ENCODE measurements at regions not wholly inside any gene's neighbourhood (a gene's known extent, or its start where the extent isn't known, plus 50 kb on each side); places are given as distances from the start of the nearest gene placed in this dataset.
A peak's percentile ranks its signal among the peaks of the same experiment; 100 is the strongest.
"Not testable (repeated sequence)": the region's sequence is repeated elsewhere in the genome, so short reads cannot be mapped to it uniquely, and the experiment has no call there.

GRCh38 chr2:228763379-228763981 is 507.6 kb downstream of the PID1 start:
- in situ Hi-C loops (cut with HindIII; ENCODE audit: low pct_unique_long_range_greater_than_20kb, low sequenced_read_pairs): no loop called here
- no peak for TF ChIP-seq JUND (IDR thresholded peaks at IDR 0.05; ENCODE audit: low read depth)
- DNase-seq (ENCODE audit: low read depth in 1 of 2, low spot score in 1 of 2): no peak

- in situ Hi-C loops (cut with HindIII; ENCODE audit: low pct_unique_long_range_greater_than_20kb, low sequenced_read_pairs): no loop called here
- peak in 1 of 2 experiments; percentile 13 for DNase-seq (ENCODE audit: low read depth in 1 of 2, low spot score in 1 of 2)
- TF ChIP-seq JUND (IDR thresholded peaks at IDR 0.05; ENCODE audit: low read depth): no peak
Observed at GRCh38 chr2:228762565-228762964, 508.5 kb downstream of the PID1 start.

GRCh38 chr2:228755661-228756060 is 515.4 kb downstream of the PID1 start:
- DNase-seq (ENCODE audit: low read depth in 1 of 2, low spot score in 1 of 2); in situ Hi-C loops (cut with HindIII; ENCODE audit: low pct_unique_long_range_greater_than_20kb, low sequenced_read_pairs): not testable (repeated sequence)

- no peak for TF ChIP-seq JUND (IDR thresholded peaks at IDR 0.05; ENCODE audit: low read depth)
- no peak for DNase-seq (ENCODE audit: low read depth in 1 of 2, low spot score in 1 of 2)
- in situ Hi-C loops (cut with HindIII; ENCODE audit: low pct_unique_long_range_greater_than_20kb, low sequenced_read_pairs): no loop called here
Observed at GRCh38 chr2:228747483-228747882, 523.6 kb downstream of the PID1 start.

GRCh38 chr2:228738671-228739380 is 532.3 kb downstream of the PID1 start:
- in situ Hi-C loops (cut with HindIII; ENCODE audit: low pct_unique_long_range_greater_than_20kb, low sequenced_read_pairs): no loop called here
- no peak for DNase-seq (ENCODE audit: low read depth in 1 of 2, low spot score in 1 of 2)
- TF ChIP-seq JUND (IDR thresholded peaks at IDR 0.05; ENCODE audit: low read depth): no peak

- no peak for TF ChIP-seq JUND (IDR thresholded peaks at IDR 0.05; ENCODE audit: low read depth)
- DNase-seq (ENCODE audit: low read depth in 1 of 2, low spot score in 1 of 2): no peak
- in situ Hi-C loops (cut with HindIII; ENCODE audit: low pct_unique_long_range_greater_than_20kb, low sequenced_read_pairs): no loop called here
Observed at GRCh38 chr2:228735697-228736096, 535.4 kb downstream of the PID1 start.

GRCh38 chr2:228731517-228731916 is 539.6 kb downstream of the PID1 start:
- in situ Hi-C loops (cut with HindIII; ENCODE audit: low pct_unique_long_range_greater_than_20kb, low sequenced_read_pairs): no loop called here
- no peak for DNase-seq (ENCODE audit: low read depth in 1 of 2, low spot score in 1 of 2)
- TF ChIP-seq JUND (IDR thresholded peaks at IDR 0.05; ENCODE audit: low read depth): no peak

DNA sequence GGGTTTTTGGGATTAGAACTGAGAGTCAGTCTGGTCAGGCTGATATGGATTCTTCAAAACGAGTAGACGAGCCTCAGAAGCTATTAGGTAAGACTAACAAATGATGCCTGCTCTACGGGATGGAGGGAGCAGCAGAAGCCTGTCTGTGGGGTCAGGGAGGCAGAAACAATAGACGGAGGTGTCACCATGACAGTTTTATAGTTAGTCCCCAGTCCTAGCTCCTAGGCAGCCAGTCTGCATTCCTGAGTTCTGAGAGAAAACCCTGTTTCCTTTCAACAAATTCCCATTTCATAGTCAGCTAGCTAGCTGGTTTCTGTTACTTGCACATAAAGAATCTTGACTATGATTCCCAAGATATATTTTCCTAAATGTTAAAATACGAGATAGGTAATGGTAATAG is 542.1 kb downstream of the PID1 start:
- no peak for DNase-seq (ENCODE audit: low read depth in 1 of 2, low spot score in 1 of 2)
- in situ Hi-C loops (cut with HindIII; ENCODE audit: low pct_unique_long_range_greater_than_20kb, low sequenced_read_pairs): no loop called here
- TF ChIP-seq JUND (IDR thresholded peaks at IDR 0.05; ENCODE audit: low read depth): no peak

- DNase-seq (ENCODE audit: low read depth in 1 of 2, low spot score in 1 of 2): no peak
- in situ Hi-C loops (cut with HindIII; ENCODE audit: low pct_unique_long_range_greater_than_20kb, low sequenced_read_pairs): no loop called here
- no peak for TF ChIP-seq JUND (IDR thresholded peaks at IDR 0.05; ENCODE audit: low read depth)
Observed at GRCh38 chr2:228725031-228725430, 543.5 kb upstream of the SPHKAP start.

GRCh38 chr2:228723599-228723998 is 542.1 kb upstream of the SPHKAP start:
- TF ChIP-seq JUND (IDR thresholded peaks at IDR 0.05; ENCODE audit: low read depth): no peak
- no peak for DNase-seq (ENCODE audit: low read depth in 1 of 2, low spot score in 1 of 2)
- in situ Hi-C loops (cut with HindIII; ENCODE audit: low pct_unique_long_range_greater_than_20kb, low sequenced_read_pairs): no loop called here

DNA sequence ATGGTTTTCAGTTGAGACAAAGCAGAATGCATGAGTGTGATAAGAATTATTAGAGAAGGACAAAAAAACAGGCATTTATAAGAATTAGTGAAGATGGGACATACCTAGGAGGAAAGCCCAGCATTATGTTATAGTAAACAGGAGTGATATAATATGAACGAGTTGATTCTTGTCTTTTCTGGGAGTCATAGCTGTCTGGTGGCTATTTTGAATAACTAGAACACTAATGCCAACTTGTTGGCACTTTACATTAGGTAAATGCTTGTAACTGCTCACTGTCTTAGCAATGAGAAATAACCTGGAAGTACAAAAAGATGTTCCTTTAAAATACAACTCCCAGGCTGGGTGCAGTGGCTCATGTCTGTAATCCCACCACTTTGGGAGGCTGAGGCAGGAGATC is 540.8 kb upstream of the SPHKAP start:
- no peak for TF ChIP-seq JUND (IDR thresholded peaks at IDR 0.05; ENCODE audit: low read depth)
- no peak for DNase-seq (ENCODE audit: low read depth in 1 of 2, low spot score in 1 of 2)
- in situ Hi-C loops (cut with HindIII; ENCODE audit: low pct_unique_long_range_greater_than_20kb, low sequenced_read_pairs): no loop called here

GRCh38 chr2:228720895-228721294 is 539.4 kb upstream of the SPHKAP start:
- TF ChIP-seq JUND (IDR thresholded peaks at IDR 0.05; ENCODE audit: low read depth): no peak
- DNase-seq (ENCODE audit: low read depth in 1 of 2, low spot score in 1 of 2): no peak
- in situ Hi-C loops (cut with HindIII; ENCODE audit: low pct_unique_long_range_greater_than_20kb, low sequenced_read_pairs): no loop called here

- no peak for DNase-seq (ENCODE audit: low read depth in 1 of 2, low spot score in 1 of 2)
- no peak for TF ChIP-seq JUND (IDR thresholded peaks at IDR 0.05; ENCODE audit: low read depth)
- in situ Hi-C loops (cut with HindIII; ENCODE audit: low pct_unique_long_range_greater_than_20kb, low sequenced_read_pairs): no loop called here
Observed at GRCh38 chr2:228709788-228710371, 528.4 kb upstream of the SPHKAP start.

Measured in T47D (cell line).